ENCODE measurements at regions not wholly inside any gene's neighbourhood (a gene's known extent, or its start where the extent isn't known, plus 50 kb on each side); places are given as distances from the start of the nearest gene placed in this dataset.

DNA sequence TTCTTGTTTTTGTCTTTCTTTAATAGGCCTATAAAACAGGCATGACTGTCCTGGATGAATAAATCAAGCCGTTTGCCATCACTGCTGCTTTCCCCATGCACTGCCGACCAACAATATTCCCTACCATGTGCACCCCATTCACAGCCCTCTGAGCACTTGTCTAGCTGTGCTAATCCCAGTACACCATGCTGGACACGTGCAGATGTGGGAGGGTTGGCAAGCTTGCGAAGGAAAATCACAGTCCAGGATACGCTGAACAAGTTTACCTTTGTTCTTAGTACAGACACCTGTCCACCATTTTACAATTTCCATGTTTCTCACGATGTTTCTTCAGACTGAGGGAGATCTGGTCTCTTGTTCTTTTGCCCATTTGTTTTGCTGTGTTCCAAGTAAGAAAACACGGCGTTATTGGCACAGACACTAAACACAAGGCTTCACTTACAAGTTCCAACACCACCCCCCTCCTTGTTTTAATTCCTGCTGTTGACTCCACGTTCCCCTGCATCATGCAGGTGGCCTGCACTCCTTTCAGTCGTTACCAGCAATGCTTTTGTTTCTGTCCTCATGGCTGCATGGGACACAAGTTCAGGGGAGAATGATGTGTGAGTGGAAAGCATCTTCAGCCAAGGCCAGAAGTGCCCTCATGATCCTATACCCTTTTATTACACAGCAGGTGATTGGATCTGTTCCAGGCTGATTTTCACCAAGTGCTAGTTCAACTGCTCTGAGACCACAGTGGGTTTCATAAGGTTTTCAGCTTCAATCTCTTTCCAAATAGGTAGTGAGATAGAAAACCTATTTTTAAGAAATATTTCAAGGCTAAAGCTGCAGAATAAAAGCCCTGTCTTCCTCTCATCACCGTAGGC, 608.9 kb downstream of the IRX1 start:
- Histone ChIP-seq H3K4me1 (ENCODE audit: control insufficient read depth in 3 of 3, insufficient read depth in 2 of 3, low read depth in 1 of 3, low read length in 2 of 3) (no peaks in the 10 kb centered on the region), H3K4me3 (ENCODE audit: low read depth in 1 of 3, low read length in 3 of 3) (no peak overlapping the region), H3K9me3 (ENCODE audit: control insufficient read depth in 2 of 2, insufficient read depth in 1 of 2, low read depth in 1 of 2, low read length in 1 of 2) (no peaks in the 10 kb centered on the region), H3K36me3 (ENCODE audit: control insufficient read depth in 3 of 3, insufficient read depth in 2 of 3, low read depth in 1 of 3, low read length in 3 of 3) (no peaks in the 10 kb centered on the region), H3K27ac (ENCODE audit: low read depth in 1 of 3, low read length in 2 of 3) (no peak overlapping the region), H3K27me3 (ENCODE audit: control insufficient read depth in 3 of 3, insufficient read depth in 3 of 3, low read length in 3 of 3) (peaks cover 0 to 2% (median 0%) of the 10 kb centered on the region in 3 donors)
- DNase-seq: no peak
- FAIRE-seq: no peak
- 72% methylated on average over 11 of the region's 11 CpGs for WGBS, 3 donors

DNA sequence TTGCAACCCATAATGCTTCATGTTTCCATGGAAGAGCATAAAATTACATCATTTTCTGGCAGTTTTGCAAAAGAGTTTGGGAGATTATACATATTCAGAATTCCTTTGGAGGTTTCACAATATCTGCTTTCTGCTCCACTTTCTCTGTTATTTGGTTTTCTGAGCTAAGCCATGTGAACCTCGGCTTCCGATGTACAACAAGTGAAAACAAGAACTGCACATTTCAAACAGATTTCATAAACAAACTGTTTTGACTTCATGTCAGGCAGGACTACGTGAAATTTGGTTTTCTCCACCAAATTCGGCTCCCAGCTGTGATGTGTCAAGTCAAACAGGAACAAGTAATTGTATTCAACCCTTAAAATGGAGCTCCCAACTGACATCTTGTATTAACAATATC, 609.8 kb downstream of the IRX1 start:
- Histone ChIP-seq H3K27me3 (ENCODE audit: control insufficient read depth in 3 of 3, insufficient read depth in 3 of 3, low read length in 3 of 3) (peaks cover 0 to 2% (median 0%) of the 10 kb centered on the region in 3 donors), H3K4me1 (ENCODE audit: control insufficient read depth in 3 of 3, insufficient read depth in 2 of 3, low read depth in 1 of 3, low read length in 2 of 3) (no peaks in the 10 kb centered on the region), H3K27ac (ENCODE audit: low read depth in 1 of 3, low read length in 2 of 3) (no peak overlapping the region), H3K4me3 (ENCODE audit: low read depth in 1 of 3, low read length in 3 of 3) (no peak overlapping the region), H3K9me3 (ENCODE audit: control insufficient read depth in 2 of 2, insufficient read depth in 1 of 2, low read depth in 1 of 2, low read length in 1 of 2) (no peaks in the 10 kb centered on the region), H3K36me3 (ENCODE audit: control insufficient read depth in 3 of 3, insufficient read depth in 2 of 3, low read depth in 1 of 3, low read length in 3 of 3) (no peaks in the 10 kb centered on the region)
- FAIRE-seq (no peak), DNase-seq (no peak)
- 61 to 87% (median 68%) methylated on average over 4 of the region's 4 CpGs for whole genome bisulfite sequencing, 3 donors

DNA sequence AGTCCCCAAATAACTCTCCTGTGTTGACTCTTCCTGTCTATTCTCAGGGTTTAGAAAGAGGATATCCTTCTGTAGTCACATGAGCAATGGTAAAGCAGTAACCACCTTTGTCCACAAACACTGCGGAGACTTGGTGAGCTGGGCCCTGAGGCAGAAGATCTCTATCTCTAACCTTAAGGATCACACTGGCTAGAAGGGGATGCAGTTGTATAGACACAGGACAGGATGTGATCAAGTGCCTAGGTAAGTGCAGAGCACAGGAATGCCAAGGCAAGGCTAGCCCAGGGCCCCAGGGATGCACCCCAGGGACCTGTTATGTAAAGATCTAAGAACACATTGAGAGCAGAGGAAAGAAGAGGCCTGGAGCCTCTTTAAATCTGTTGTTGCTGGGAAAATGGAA, 610.5 kb downstream of the IRX1 start:
- FAIRE-seq (no peak), DNase-seq (no peak)
- Histone ChIP-seq H3K4me1 (ENCODE audit: control insufficient read depth in 3 of 3, insufficient read depth in 2 of 3, low read depth in 1 of 3, low read length in 2 of 3) (no peaks in the 10 kb centered on the region), H3K9me3 (ENCODE audit: control insufficient read depth in 2 of 2, insufficient read depth in 1 of 2, low read depth in 1 of 2, low read length in 1 of 2) (no peaks in the 10 kb centered on the region), H3K4me3 (ENCODE audit: low read depth in 1 of 3, low read length in 3 of 3) (no peak overlapping the region), H3K36me3 (ENCODE audit: control insufficient read depth in 3 of 3, insufficient read depth in 2 of 3, low read depth in 1 of 3, low read length in 3 of 3) (no peaks in the 10 kb centered on the region), H3K27ac (ENCODE audit: low read depth in 1 of 3, low read length in 2 of 3) (no peak overlapping the region), H3K27me3 (ENCODE audit: control insufficient read depth in 3 of 3, insufficient read depth in 3 of 3, low read length in 3 of 3) (peaks cover 0 to 2% (median 0%) of the 10 kb centered on the region in 3 donors)
- 80 to 88% (median 85%) methylated on average over 1 of the region's 1 CpG for WGBS, 3 donors

DNA sequence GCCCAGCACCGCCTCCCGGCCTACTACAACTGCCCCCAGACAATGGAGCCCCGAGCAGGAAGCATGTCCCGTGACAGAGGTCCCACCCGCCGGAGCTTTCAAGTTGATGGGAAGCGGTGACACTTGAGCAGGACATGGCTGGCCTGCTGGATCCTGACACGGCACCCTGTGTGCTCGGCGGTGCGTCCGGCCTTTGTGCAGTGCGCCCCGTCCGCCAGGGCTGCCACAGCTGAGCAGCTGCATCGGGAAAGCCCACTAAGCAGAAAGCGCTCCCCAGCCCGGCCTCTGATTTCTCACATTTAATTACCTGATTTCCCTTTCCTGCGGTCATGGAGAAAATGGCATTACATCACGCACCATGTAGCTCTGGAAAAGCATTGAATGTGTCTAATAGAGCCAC, 611.9 kb downstream of the IRX1 start:
- DNase-seq (no peak), FAIRE-seq (no peak)
- no peaks in the 10 kb centered on the region for H3K4me1 ChIP-seq (ENCODE audit: control insufficient read depth in 3 of 3, insufficient read depth in 2 of 3, low read depth in 1 of 3, low read length in 2 of 3)
- no peak overlapping the region for H3K27ac ChIP-seq (ENCODE audit: low read depth in 1 of 3, low read length in 2 of 3)
- WGBS, 3 donors: 92 to 95% (median 93%) methylated on average over 20 of the region's 20 CpGs
- no peaks in the 10 kb centered on the region for H3K9me3 ChIP-seq (ENCODE audit: control insufficient read depth in 2 of 2, insufficient read depth in 1 of 2, low read depth in 1 of 2, low read length in 1 of 2)
- peaks cover 0 to 2% (median 0%) of the 10 kb centered on the region in 3 donors for H3K27me3 ChIP-seq (ENCODE audit: control insufficient read depth in 3 of 3, insufficient read depth in 3 of 3, low read length in 3 of 3)
- no peak overlapping the region for H3K4me3 ChIP-seq (ENCODE audit: low read depth in 1 of 3, low read length in 3 of 3)
- H3K36me3 ChIP-seq (ENCODE audit: control insufficient read depth in 3 of 3, insufficient read depth in 2 of 3, low read depth in 1 of 3, low read length in 3 of 3): no peaks in the 10 kb centered on the region

DNA sequence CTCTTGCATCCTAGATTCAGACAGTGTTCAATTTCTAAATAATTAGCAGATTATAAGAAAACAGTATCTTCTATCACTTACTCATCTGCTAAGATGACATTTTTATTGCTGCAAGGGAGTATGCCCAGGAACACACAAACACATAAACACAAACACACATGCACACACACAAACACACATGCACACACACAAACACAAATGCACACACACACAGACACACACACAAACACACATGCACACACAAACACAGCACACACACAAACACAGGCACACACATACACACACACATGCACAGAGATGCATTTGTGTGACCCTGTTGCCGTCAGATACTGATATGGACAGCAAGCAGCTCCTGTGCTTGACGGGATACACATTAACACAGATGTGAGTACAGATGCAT, 612.9 kb downstream of the IRX1 start:
- WGBS, 3 donors: 85 to 89% (median 89%) methylated on average over 2 of the region's 2 CpGs
- Histone ChIP-seq H3K9me3 (ENCODE audit: control insufficient read depth in 2 of 2, insufficient read depth in 1 of 2, low read depth in 1 of 2, low read length in 1 of 2) (no peaks in the 10 kb centered on the region), H3K4me3 (ENCODE audit: low read depth in 1 of 3, low read length in 3 of 3) (no peak overlapping the region), H3K27me3 (ENCODE audit: control insufficient read depth in 3 of 3, insufficient read depth in 3 of 3, low read length in 3 of 3) (peaks cover 0 to 2% (median 0%) of the 10 kb centered on the region in 3 donors), H3K27ac (ENCODE audit: low read depth in 1 of 3, low read length in 2 of 3) (no peak overlapping the region), H3K36me3 (ENCODE audit: control insufficient read depth in 3 of 3, insufficient read depth in 2 of 3, low read depth in 1 of 3, low read length in 3 of 3) (no peaks in the 10 kb centered on the region), H3K4me1 (ENCODE audit: control insufficient read depth in 3 of 3, insufficient read depth in 2 of 3, low read depth in 1 of 3, low read length in 2 of 3) (no peaks in the 10 kb centered on the region)
- DNase-seq (no peak), FAIRE-seq (no peak)

DNA sequence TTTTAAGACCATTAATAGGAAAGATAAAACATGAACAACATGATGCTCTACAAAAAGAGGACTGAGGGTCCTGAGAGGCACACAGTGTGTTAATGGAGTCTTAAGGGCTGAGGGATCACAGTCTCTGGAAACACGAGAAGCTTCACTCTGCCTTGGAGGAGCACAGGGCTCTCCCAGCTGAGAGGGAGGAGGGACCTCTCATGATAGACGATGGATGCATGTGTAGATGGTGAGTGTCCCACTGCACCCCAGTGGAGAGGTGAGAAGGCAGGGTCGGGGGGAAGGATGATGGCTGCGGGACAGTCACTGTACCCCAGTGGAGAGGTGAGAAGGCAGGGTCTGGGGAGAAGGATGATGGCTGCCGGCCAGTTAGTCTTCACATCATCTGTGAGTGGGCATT, 613.4 kb downstream of the IRX1 start:
- no peak for FAIRE-seq
- WGBS, 3 donors: 86 to 91% (median 87%) methylated on average over 5 of the region's 5 CpGs

DNA sequence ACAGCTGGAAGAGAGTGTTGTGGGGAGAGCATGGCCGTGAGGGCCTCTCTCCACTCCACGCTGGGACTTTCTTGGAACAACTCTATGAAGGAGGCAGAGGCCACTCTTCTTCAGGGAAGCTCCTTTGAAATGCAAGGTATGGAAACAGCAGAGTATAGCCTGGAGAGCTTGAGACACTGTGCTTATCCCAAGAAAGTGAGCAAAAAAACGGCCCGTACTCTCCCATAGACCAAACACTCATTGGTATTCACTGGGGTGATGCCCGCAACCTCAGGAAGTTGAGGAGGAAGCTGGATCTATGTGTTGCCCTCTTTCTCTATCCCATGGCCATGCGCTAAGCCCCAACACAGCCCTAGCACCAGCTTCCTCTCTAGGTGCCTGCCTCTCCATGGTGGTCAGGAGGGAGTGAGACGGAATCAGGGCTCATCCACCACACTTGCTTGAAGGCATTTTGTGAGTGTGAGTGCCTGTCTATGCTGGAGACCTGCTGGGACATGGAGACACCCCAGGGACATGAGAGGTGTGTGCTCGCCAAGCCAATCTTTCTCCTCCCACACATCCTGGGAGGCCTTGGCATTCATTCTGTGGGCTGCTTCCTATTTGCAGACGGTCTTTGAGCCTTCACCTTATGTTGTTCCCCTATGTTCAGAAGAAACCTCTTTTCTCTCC, 616.6 kb downstream of the IRX1 start:
- peaks cover 0 to 2% (median 0%) of the 10 kb centered on the region in 3 donors for H3K27me3 ChIP-seq (ENCODE audit: control insufficient read depth in 3 of 3, insufficient read depth in 3 of 3, low read length in 3 of 3)
- peaks cover 0 to 1% of the 10 kb centered on the region in 2 donors for H3K9me3 ChIP-seq (ENCODE audit: control insufficient read depth in 2 of 2, insufficient read depth in 1 of 2, low read depth in 1 of 2, low read length in 1 of 2)
- H3K36me3 ChIP-seq (ENCODE audit: control insufficient read depth in 3 of 3, insufficient read depth in 2 of 3, low read depth in 1 of 3, low read length in 3 of 3): no peaks in the 10 kb centered on the region
- no peak overlapping the region for H3K27ac ChIP-seq (ENCODE audit: low read depth in 1 of 3, low read length in 2 of 3)
- DNase-seq (no peak), FAIRE-seq (no peak)
- WGBS, 3 donors: 88 to 94% (median 89%) methylated on average over 9 of the region's 9 CpGs
- H3K4me1 ChIP-seq (ENCODE audit: control insufficient read depth in 3 of 3, insufficient read depth in 2 of 3, low read depth in 1 of 3, low read length in 2 of 3): no peaks in the 10 kb centered on the region
- no peak overlapping the region for H3K4me3 ChIP-seq (ENCODE audit: low read depth in 1 of 3, low read length in 3 of 3)

More for the DNA sequence above, 613.4 kb downstream of the IRX1 start:
- Histone ChIP-seq H3K9me3 (ENCODE audit: control insufficient read depth in 2 of 2, insufficient read depth in 1 of 2, low read depth in 1 of 2, low read length in 1 of 2) (no peaks in the 10 kb centered on the region), H3K36me3 (ENCODE audit: control insufficient read depth in 3 of 3, insufficient read depth in 2 of 3, low read depth in 1 of 3, low read length in 3 of 3) (no peaks in the 10 kb centered on the region), H3K27me3 (ENCODE audit: control insufficient read depth in 3 of 3, insufficient read depth in 3 of 3, low read length in 3 of 3) (peaks cover 0 to 2% (median 0%) of the 10 kb centered on the region in 3 donors), H3K27ac (ENCODE audit: low read depth in 1 of 3, low read length in 2 of 3) (no peak overlapping the region), H3K4me1 (ENCODE audit: control insufficient read depth in 3 of 3, insufficient read depth in 2 of 3, low read depth in 1 of 3, low read length in 2 of 3) (no peaks in the 10 kb centered on the region), H3K4me3 (ENCODE audit: low read depth in 1 of 3, low read length in 3 of 3) (no peak overlapping the region)
- DNase-seq: no peak

DNA sequence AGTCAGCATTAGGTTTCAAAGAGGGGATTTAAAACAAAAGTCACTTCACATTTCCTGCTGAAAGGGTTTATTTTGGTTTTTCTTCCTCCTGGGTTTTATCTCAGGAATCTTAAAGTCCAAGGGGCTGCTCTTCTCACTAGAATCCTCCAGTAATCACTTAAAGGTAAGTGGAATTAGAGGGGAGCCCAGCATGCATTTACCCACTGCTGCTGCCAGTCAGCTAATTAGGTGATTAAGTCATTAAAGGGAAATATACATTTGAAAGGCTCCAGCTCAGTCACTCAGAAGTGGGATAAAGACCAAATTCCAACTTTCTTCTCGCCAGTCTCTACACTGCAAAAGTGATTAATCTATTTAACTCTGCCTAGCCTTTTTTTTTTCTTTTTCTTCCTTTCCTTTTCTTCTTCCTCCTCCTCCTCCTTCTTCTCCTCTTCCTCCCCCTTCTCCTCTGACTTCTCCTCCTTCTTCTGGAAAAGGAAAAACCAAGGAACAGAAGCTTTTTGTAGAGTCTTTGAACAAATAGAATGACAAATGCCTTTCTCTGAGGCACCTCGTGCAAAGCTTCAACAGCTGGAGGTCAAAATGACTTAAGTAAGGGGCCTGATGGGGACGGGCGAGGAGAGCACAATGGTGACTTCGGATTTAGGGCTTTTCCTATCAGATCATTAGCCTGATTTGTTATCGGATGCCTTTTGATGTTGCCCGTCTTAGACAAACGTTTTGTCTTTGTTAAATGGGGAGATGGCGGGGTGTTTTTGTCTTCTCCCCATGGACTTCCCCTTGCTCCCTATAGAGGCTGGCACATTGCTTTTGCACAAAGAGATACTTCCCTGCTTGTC, 617.6 kb downstream of the IRX1 start:
- Histone ChIP-seq H3K27me3 (ENCODE audit: control insufficient read depth in 3 of 3, insufficient read depth in 3 of 3, low read length in 3 of 3) (no peaks in the 10 kb centered on the region), H3K4me3 (ENCODE audit: low read depth in 1 of 3, low read length in 3 of 3) (no peak overlapping the region), H3K36me3 (ENCODE audit: control insufficient read depth in 3 of 3, insufficient read depth in 2 of 3, low read depth in 1 of 3, low read length in 3 of 3) (no peaks in the 10 kb centered on the region), H3K4me1 (ENCODE audit: control insufficient read depth in 3 of 3, insufficient read depth in 2 of 3, low read depth in 1 of 3, low read length in 2 of 3) (no peaks in the 10 kb centered on the region), H3K27ac (ENCODE audit: low read depth in 1 of 3, low read length in 2 of 3) (no peak overlapping the region), H3K9me3 (ENCODE audit: control insufficient read depth in 2 of 2, insufficient read depth in 1 of 2, low read depth in 1 of 2, low read length in 1 of 2) (peaks cover 0 to 1% of the 10 kb centered on the region in 2 donors)
- no peak for FAIRE-seq
- no peak for DNase-seq
- 22 to 35% (median 33%) methylated on average over 9 of the region's 9 CpGs for WGBS, 3 donors

Data from small intestine (tissue), 7 donors.